Neural progenitor cell (in vitro differentiated cells): ENCODE measurements at regions not wholly inside any gene's neighbourhood (a gene's known extent, or its start where the extent isn't known, plus 50 kb on each side); places are given as distances from the start of the nearest gene placed in this dataset.
"Not testable (repeated sequence)": the region's sequence is repeated elsewhere in the genome, so short reads cannot be mapped to it uniquely, and the experiment has no call there.

Experiments
- DNase-seq: peaks from one replicate; pipeline ENCODE4 v3.0.0-alpha.2; 2016; ENCODE audit warnings: low spot score
- H2AFZ ChIP-seq: fragments of 200-600 bp; sonication (generic); replicated peaks from 2 replicates; pipeline ENCODE4 v1.6.1; 2016; ENCODE audit warnings: antibody characterized with exemption
- H3F3A ChIP-seq: fragments of 200-600 bp; sonication (generic); 2 replicates; pipeline ENCODE4 v1.6.1; 2016; ENCODE audit warnings: antibody characterized with exemption, low read depth
- H3K27ac ChIP-seq: fragments of 200-600 bp; sonication (generic); 2 replicates; pipeline ENCODE4 v1.5.1; 2016; ENCODE audit warnings: mild to moderate bottlenecking
- H3K27me3 ChIP-seq: fragments of 200-600 bp; sonication (generic); 2 replicates; pipeline ENCODE4 v1.6.1; 2016; ENCODE audit warnings: mild to moderate bottlenecking, moderate library complexity
- H3K36me3 ChIP-seq: fragments of 200-600 bp; sonication (generic); 2 replicates; pipeline ENCODE4 v1.5.1; 2016
- H3K4me1 ChIP-seq: fragments of 200-600 bp; sonication (generic); 2 replicates; pipeline ENCODE4 v1.6.1; 2016; ENCODE audit warnings: mixed run types
- H3K4me2 ChIP-seq: fragments of 200-600 bp; sonication (generic); 2 replicates; pipeline ENCODE4 v1.6.1; 2016
- H3K4me3 ChIP-seq: fragments of 200-600 bp; sonication (generic); 2 replicates; pipeline ENCODE4 v1.5.1; 2016
- H3K79me2 ChIP-seq: fragments of 200-600 bp; sonication (generic); 2 replicates; pipeline ENCODE4 v1.6.1; 2016; ENCODE audit warnings: low read depth
- H3K9ac ChIP-seq: fragments of 200-600 bp; sonication (generic); 2 replicates; pipeline ENCODE4 v1.6.1; 2016
- H3K9me3 ChIP-seq: fragments of 200-600 bp; sonication (generic); 2 replicates; pipeline ENCODE4 v1.5.1; 2016; ENCODE audit warnings: low read depth
- H4K20me1 ChIP-seq: fragments of 200-600 bp; sonication (generic); 2 replicates; pipeline ENCODE4 v1.6.1; 2016; ENCODE audit warnings: low read depth
- H3K27ac Mint-ChIP-seq: 3 replicates; pipeline ENCODE4 v1.8.0; 2021; ENCODE audit warnings: mixed read lengths
- H3K27me3 Mint-ChIP-seq: 2 replicates; pipeline ENCODE4 v1.8.0; 2022; ENCODE audit warnings: low read depth, mild to moderate bottlenecking, inconsistent platforms, moderate library complexity, mixed read lengths; ENCODE audit not compliant: insufficient read depth
- H3K36me3 Mint-ChIP-seq: 3 replicates; pipeline ENCODE4 v1.8.0; 2021; ENCODE audit warnings: mixed read lengths
- H3K4me1 Mint-ChIP-seq: 3 replicates; pipeline ENCODE4 v1.8.0; 2021; ENCODE audit warnings: mixed read lengths
- H3K4me3 Mint-ChIP-seq: 3 replicates; pipeline ENCODE4 v1.8.0; 2021; ENCODE audit warnings: mild to moderate bottlenecking, moderate library complexity, mixed read lengths
- H3K9me3 Mint-ChIP-seq: 3 replicates; pipeline ENCODE4 v1.8.0; 2020; ENCODE audit warnings: mixed read lengths
- EZH2 ChIP-seq: fragments of 200-600 bp; sonication (generic); IDR thresholded peaks from 2 replicates; pipeline ENCODE4 v1.6.1; 2017; ENCODE audit warnings: antibody characterized with exemption, mild to moderate bottlenecking, moderate library complexity
- EZH2phosphoT487 ChIP-seq: fragments of 200-600 bp; sonication (generic); IDR thresholded peaks from 2 replicates; pipeline ENCODE4 v1.6.1; 2017; ENCODE audit warnings: antibody characterized with exemption
- TF ChIP-seq, protein P1 (sequence below): fragments of 200-600 bp; sonication (generic); IDR thresholded peaks from 2 replicates; pipeline ENCODE4 v1.5.1; 2017; ENCODE audit warnings: antibody characterized with exemption, mild to moderate bottlenecking

DNA sequence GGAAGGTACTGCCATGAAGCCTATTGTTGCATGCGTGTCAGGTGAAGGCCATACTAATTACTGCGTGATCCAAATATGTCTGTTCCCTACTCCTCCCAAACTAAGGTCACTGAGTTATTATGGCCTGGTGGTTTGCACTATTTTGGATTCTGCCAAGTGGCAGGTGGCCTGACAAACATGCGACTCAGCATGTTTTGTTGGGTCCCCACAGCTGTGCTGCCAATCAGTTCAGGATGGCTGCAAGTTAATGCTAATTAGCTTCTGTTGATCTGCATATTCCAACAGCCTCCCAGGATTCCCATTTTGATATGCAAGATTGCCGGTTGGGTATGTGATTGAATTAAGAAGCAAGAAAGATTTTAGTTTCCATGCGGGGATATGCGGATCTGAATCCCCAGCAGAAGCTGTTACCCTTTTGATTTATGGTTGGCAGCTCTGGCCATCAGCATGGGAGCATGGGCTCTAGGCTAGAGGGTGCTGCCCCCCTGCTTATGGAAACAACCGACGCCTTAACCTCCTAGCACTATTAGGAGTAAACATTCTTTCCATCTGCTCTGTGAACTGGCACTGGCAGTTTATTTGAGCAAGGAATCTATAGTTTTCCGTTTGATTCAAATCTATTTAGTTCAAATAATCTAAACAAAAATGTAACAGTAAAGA is 429.8 kb upstream of the C1orf87 start:
- no peaks in the 10 kb centered on the region for H3K27me3 ChIP-seq
- no peak overlapping the region for H3K4me3 Mint-ChIP-seq
- TF ChIP-seq EZH2phosphoT487 (no peak), EZH2 (no peak)
- TF ChIP-seq, protein P1, sequence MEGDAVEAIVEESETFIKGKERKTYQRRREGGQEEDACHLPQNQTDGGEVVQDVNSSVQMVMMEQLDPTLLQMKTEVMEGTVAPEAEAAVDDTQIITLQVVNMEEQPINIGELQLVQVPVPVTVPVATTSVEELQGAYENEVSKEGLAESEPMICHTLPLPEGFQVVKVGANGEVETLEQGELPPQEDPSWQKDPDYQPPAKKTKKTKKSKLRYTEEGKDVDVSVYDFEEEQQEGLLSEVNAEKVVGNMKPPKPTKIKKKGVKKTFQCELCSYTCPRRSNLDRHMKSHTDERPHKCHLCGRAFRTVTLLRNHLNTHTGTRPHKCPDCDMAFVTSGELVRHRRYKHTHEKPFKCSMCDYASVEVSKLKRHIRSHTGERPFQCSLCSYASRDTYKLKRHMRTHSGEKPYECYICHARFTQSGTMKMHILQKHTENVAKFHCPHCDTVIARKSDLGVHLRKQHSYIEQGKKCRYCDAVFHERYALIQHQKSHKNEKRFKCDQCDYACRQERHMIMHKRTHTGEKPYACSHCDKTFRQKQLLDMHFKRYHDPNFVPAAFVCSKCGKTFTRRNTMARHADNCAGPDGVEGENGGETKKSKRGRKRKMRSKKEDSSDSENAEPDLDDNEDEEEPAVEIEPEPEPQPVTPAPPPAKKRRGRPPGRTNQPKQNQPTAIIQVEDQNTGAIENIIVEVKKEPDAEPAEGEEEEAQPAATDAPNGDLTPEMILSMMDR = no peak
- peaks cover 2% of the 10 kb centered on the region for H3K27me3 Mint-ChIP-seq
- H3K4me1 Mint-ChIP-seq = peaks cover 2% of the 10 kb centered on the region
- no peaks in the 10 kb centered on the region for H3K9me3 ChIP-seq
- H3K4me2 ChIP-seq = no peak overlapping the region
- H3K36me3 ChIP-seq = no peaks in the 10 kb centered on the region
- no peaks in the 10 kb centered on the region for H3F3A ChIP-seq
- H2AFZ ChIP-seq = peak overlapping the region; percentile 48
- H3K9me3 Mint-ChIP-seq = peaks cover 4% of the 10 kb centered on the region
- no peak overlapping the region for H3K4me3 ChIP-seq
- H3K27ac ChIP-seq = no peak overlapping the region
- H3K36me3 Mint-ChIP-seq = no peaks in the 10 kb centered on the region
- no peak for DNase-seq
- H3K27ac Mint-ChIP-seq = no peak overlapping the region
- no peak overlapping the region for H3K9ac ChIP-seq
- no peaks in the 10 kb centered on the region for H3K79me2 ChIP-seq
- H4K20me1 ChIP-seq = no peaks in the 10 kb centered on the region
- H3K4me1 ChIP-seq = no peaks in the 10 kb centered on the region

- no peaks in the 10 kb centered on the region for H3K27me3 ChIP-seq
- H3K27ac Mint-ChIP-seq = no peak overlapping the region
- TF ChIP-seq EZH2 = no peak
- TF ChIP-seq, protein P1 = no peak
- no peak for TF ChIP-seq EZH2phosphoT487
- H3K4me1 Mint-ChIP-seq = peaks cover 2% of the 10 kb centered on the region
- no peak overlapping the region for H3K9ac ChIP-seq
- no peaks in the 10 kb centered on the region for H3F3A ChIP-seq
- no peak overlapping the region for H3K4me3 Mint-ChIP-seq
- no peak overlapping the region for H3K4me2 ChIP-seq
- no peaks in the 10 kb centered on the region for H3K4me1 ChIP-seq
- no peaks in the 10 kb centered on the region for H3K79me2 ChIP-seq
- H3K27me3 Mint-ChIP-seq = peaks cover 2% of the 10 kb centered on the region
- peaks cover 6% of the 10 kb centered on the region for H3K9me3 ChIP-seq
- no peak for DNase-seq
- no peaks in the 10 kb centered on the region for H3K36me3 Mint-ChIP-seq
- H2AFZ ChIP-seq = no peak overlapping the region
- no peaks in the 10 kb centered on the region for H3K36me3 ChIP-seq
- H4K20me1 ChIP-seq = no peaks in the 10 kb centered on the region
- no peak overlapping the region for H3K27ac ChIP-seq
- H3K4me3 ChIP-seq = no peak overlapping the region
- peaks cover 10% of the 10 kb centered on the region for H3K9me3 Mint-ChIP-seq
Observed at GRCh38 chr1:60502506-60502905, 428.9 kb upstream of the C1orf87 start.

DNA sequence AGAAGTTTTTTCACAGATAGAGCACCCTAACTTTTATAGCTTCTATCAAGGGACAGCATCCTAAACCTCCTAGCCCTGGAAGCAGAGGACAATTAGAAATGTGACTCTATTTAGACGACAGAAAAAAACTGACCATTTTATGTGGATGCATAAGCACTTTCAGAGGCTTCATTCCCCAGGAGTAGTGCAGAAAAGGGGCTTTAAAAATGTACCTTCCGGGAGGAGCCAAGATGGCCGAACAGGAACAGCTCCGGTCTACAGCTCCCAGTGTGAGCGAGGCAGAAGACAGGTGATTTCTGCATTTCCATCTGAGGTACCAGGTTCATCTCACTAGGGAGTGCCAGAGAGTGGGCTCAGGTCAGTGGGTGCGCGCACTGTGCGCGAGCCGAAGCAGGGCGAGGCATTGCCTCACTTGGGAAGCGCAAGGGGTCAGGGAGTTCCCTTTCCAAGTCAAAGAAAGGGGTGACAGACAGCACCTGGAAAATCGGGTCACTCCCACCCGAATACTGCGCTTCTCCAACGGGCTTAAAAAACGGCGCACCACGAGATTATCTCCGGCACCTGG is 416.4 kb upstream of the C1orf87 start:
- H3K36me3 Mint-ChIP-seq, H3K4me1 ChIP-seq, DNase-seq, H3K4me2 ChIP-seq, H3K4me3 Mint-ChIP-seq, H3K27me3 ChIP-seq, H3K79me2 ChIP-seq, H3K27me3 Mint-ChIP-seq, H3K9ac ChIP-seq, H3F3A ChIP-seq, H3K36me3 ChIP-seq, H3K27ac ChIP-seq, H3K4me1 Mint-ChIP-seq, H3K9me3 ChIP-seq, H4K20me1 ChIP-seq, H3K9me3 Mint-ChIP-seq, H3K4me3 ChIP-seq: not testable (repeated sequence)
- peak overlapping the region; percentile 82 for H2AFZ ChIP-seq
- H3K27ac Mint-ChIP-seq = peak overlapping the region; percentile 57

GRCh38 chr1:60488847-60489246 is 415.3 kb upstream of the C1orf87 start:
- TF ChIP-seq EZH2 = no peak
- TF ChIP-seq EZH2phosphoT487 = no peak
- TF ChIP-seq, protein P1 = no peak
- H3F3A ChIP-seq = no peaks in the 10 kb centered on the region
- peaks cover 8% of the 10 kb centered on the region for H3K4me1 Mint-ChIP-seq
- peaks cover 7% of the 10 kb centered on the region for H3K9me3 Mint-ChIP-seq
- no peaks in the 10 kb centered on the region for H3K4me1 ChIP-seq
- no peak overlapping the region for H3K27ac ChIP-seq
- no peaks in the 10 kb centered on the region for H4K20me1 ChIP-seq
- DNase-seq = no peak
- no peak overlapping the region for H2AFZ ChIP-seq
- no peak overlapping the region for H3K9ac ChIP-seq
- H3K27ac Mint-ChIP-seq = no peak overlapping the region
- H3K4me2 ChIP-seq = no peak overlapping the region
- no peaks in the 10 kb centered on the region for H3K9me3 ChIP-seq
- no peaks in the 10 kb centered on the region for H3K79me2 ChIP-seq
- H3K4me3 Mint-ChIP-seq = no peak overlapping the region
- no peaks in the 10 kb centered on the region for H3K27me3 ChIP-seq
- peaks cover 2% of the 10 kb centered on the region for H3K36me3 Mint-ChIP-seq
- H3K27me3 Mint-ChIP-seq = no peaks in the 10 kb centered on the region
- no peaks in the 10 kb centered on the region for H3K36me3 ChIP-seq
- no peak overlapping the region for H3K4me3 ChIP-seq
